ENCODE measurements at regions not wholly inside any gene's neighbourhood (a gene's known extent, or its start where the extent isn't known, plus 50 kb on each side); places are given as distances from the start of the nearest gene placed in this dataset.
"Not testable (repeated sequence)": the region's sequence is repeated elsewhere in the genome, so short reads cannot be mapped to it uniquely, and the experiment has no call there.

- no peak for DNase-seq (ENCODE audit: low spot score)
Measured at GRCh38 chr11:79648766-79649520, 208.1 kb upstream of the TENM4 start.

- no peak for DNase-seq (ENCODE audit: low spot score)
Measured at GRCh38 chr11:79637219-79637618, 196.4 kb upstream of the TENM4 start.

- no peak for DNase-seq (ENCODE audit: low spot score)
Measured at GRCh38 chr11:79634905-79635304, 194.1 kb upstream of the TENM4 start.

- no peak for DNase-seq (ENCODE audit: low spot score)
Measured at GRCh38 chr11:79627281-79627680, 186.5 kb upstream of the TENM4 start.

- DNase-seq (ENCODE audit: low spot score), result no peak
Measured at GRCh38 chr11:79626135-79627075, 185.6 kb upstream of the TENM4 start.

- DNase-seq (ENCODE audit: low spot score), result no peak
Measured at GRCh38 chr11:79623375-79623774, 182.5 kb upstream of the TENM4 start.

GRCh38 chr11:79617561-79617960 is 176.7 kb upstream of the TENM4 start:
- no peak for DNase-seq (ENCODE audit: low spot score)

- DNase-seq (ENCODE audit: low spot score), result no peak
Measured at GRCh38 chr11:79616392-79616851, 175.6 kb upstream of the TENM4 start.

GRCh38 chr11:79615425-79615824 is 174.6 kb upstream of the TENM4 start:
- no peak for DNase-seq (ENCODE audit: low spot score)

GRCh38 chr11:79610678-79611077 is 169.8 kb upstream of the TENM4 start:
- no peak for DNase-seq (ENCODE audit: low spot score)

- DNase-seq (ENCODE audit: low spot score), result no peak
Measured at GRCh38 chr11:79610139-79610538, 169.3 kb upstream of the TENM4 start.

GRCh38 chr11:79609511-79609910 is 168.7 kb upstream of the TENM4 start:
- no peak for DNase-seq (ENCODE audit: low spot score)

GRCh38 chr11:79606461-79606860 is 165.6 kb upstream of the TENM4 start:
- not testable (repeated sequence) for DNase-seq (ENCODE audit: low spot score)

- DNase-seq (ENCODE audit: low spot score), result no peak
Measured at GRCh38 chr11:79600711-79601110, 159.9 kb upstream of the TENM4 start.

GRCh38 chr11:79594834-79595233 is 154.0 kb upstream of the TENM4 start:
- DNase-seq (ENCODE audit: low spot score), result no peak

GRCh38 chr11:79592824-79593223 is 152.0 kb upstream of the TENM4 start:
- DNase-seq (ENCODE audit: low spot score), result no peak

- no peak for DNase-seq (ENCODE audit: low spot score)
Measured at GRCh38 chr11:79592406-79592805, 151.6 kb upstream of the TENM4 start.

GRCh38 chr11:79582434-79582833 is 141.6 kb upstream of the TENM4 start:
- DNase-seq (ENCODE audit: low spot score), result no peak

- no peak for DNase-seq (ENCODE audit: low spot score)
Measured at GRCh38 chr11:79579063-79579462, 138.2 kb upstream of the TENM4 start.

GRCh38 chr11:79578116-79578515 is 137.3 kb upstream of the TENM4 start:
- no peak for DNase-seq (ENCODE audit: low spot score)

- no peak for DNase-seq (ENCODE audit: low spot score)
Measured at GRCh38 chr11:79575701-79576100, 134.9 kb upstream of the TENM4 start.

GRCh38 chr11:79570104-79570503 is 129.3 kb upstream of the TENM4 start:
- no peak for DNase-seq (ENCODE audit: low spot score)

- no peak for DNase-seq (ENCODE audit: low spot score)
Measured at GRCh38 chr11:79564288-79564925, 123.6 kb upstream of the TENM4 start.
